ENCODE measurements at regions not wholly inside any gene's neighbourhood (a gene's known extent, or its start where the extent isn't known, plus 50 kb on each side); places are given as distances from the start of the nearest gene placed in this dataset.
"Not testable (repeated sequence)": the region's sequence is repeated elsewhere in the genome, so short reads cannot be mapped to it uniquely, and the experiment has no call there.

- no peak overlapping the region for H3K27ac Mint-ChIP-seq
- no peaks in the 10 kb centered on the region for H3K9me3 ChIP-seq (ENCODE audit: control insufficient read depth, low read length, poor library complexity, severe bottlenecking)
- ATAC-seq (no peak), DNase-seq (no peak)
- H3K27me3 Mint-ChIP-seq = no peaks in the 10 kb centered on the region
- no peaks in the 10 kb centered on the region for H3K4me1 Mint-ChIP-seq
- H3K4me3 Mint-ChIP-seq = no peak overlapping the region
- H3K36me3 Mint-ChIP-seq (ENCODE audit: low read depth) = no peaks in the 10 kb centered on the region
Observed at GRCh38 chr4:177177541-177178081, 132.1 kb upstream of the NEIL3 start.

- Mint-ChIP-seq H3K36me3 (ENCODE audit: low read depth) (no peaks in the 10 kb centered on the region), H3K27ac (no peak overlapping the region), H3K4me3 (no peak overlapping the region), H3K4me1 (no peaks in the 10 kb centered on the region), H3K27me3 (no peaks in the 10 kb centered on the region)
- DNase-seq (no peak), ATAC-seq (no peak)
- no peaks in the 10 kb centered on the region for H3K9me3 ChIP-seq (ENCODE audit: control insufficient read depth, low read length, poor library complexity, severe bottlenecking)
Observed at GRCh38 chr4:177178246-177178645, 131.4 kb upstream of the NEIL3 start.

- ATAC-seq = no peak
- H3K27me3 Mint-ChIP-seq = peaks cover 9% of the 10 kb centered on the region
- H3K27ac Mint-ChIP-seq = no peak overlapping the region
- no peaks in the 10 kb centered on the region for H3K36me3 Mint-ChIP-seq (ENCODE audit: low read depth)
- no peak for DNase-seq
- H3K4me1 Mint-ChIP-seq = no peaks in the 10 kb centered on the region
- H3K9me3 ChIP-seq (ENCODE audit: control insufficient read depth, low read length, poor library complexity, severe bottlenecking) = no peaks in the 10 kb centered on the region
- H3K4me3 Mint-ChIP-seq = no peak overlapping the region
Observed at GRCh38 chr4:177182166-177182565, 127.5 kb upstream of the NEIL3 start.

- H3K27ac Mint-ChIP-seq = no peak overlapping the region
- no peak for DNase-seq
- H3K9me3 ChIP-seq (ENCODE audit: control insufficient read depth, low read length, poor library complexity, severe bottlenecking) = no peaks in the 10 kb centered on the region
- no peaks in the 10 kb centered on the region for H3K36me3 Mint-ChIP-seq (ENCODE audit: low read depth)
- no peak for ATAC-seq
- H3K4me1 Mint-ChIP-seq = no peaks in the 10 kb centered on the region
- H3K27me3 Mint-ChIP-seq = peaks cover 9% of the 10 kb centered on the region
- no peak overlapping the region for H3K4me3 Mint-ChIP-seq
Observed at GRCh38 chr4:177182728-177183127, 126.9 kb upstream of the NEIL3 start.

DNA sequence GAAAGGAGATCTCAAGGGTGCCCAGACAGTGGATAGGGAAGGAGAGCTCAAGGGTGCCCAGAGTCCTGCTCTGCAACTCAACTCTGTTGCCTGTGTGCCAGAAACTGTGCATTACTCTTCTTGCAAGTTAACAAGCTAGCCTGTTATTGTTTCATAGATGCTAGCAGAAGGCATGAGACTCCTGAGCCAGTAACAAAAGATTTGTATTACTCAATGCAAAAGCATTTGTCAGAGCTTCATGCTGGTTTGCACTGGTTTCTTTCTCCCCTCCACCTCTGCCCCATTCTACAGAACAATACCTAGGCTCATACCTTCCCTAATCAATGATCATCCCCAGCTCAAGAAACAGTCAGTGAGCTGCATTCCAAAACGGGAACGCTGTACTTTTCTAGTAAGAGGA lies 124.5 kb upstream of the NEIL3 start:
- H3K4me1 Mint-ChIP-seq = no peaks in the 10 kb centered on the region
- no peak overlapping the region for H3K4me3 Mint-ChIP-seq

GRCh38 chr4:177185579-177185978 lies 124.1 kb upstream of the NEIL3 start:
- H3K9me3 ChIP-seq (ENCODE audit: control insufficient read depth, low read length, poor library complexity, severe bottlenecking) = no peaks in the 10 kb centered on the region
- H3K27ac Mint-ChIP-seq = no peak overlapping the region
- peaks cover 9% of the 10 kb centered on the region for H3K27me3 Mint-ChIP-seq
- H3K4me1 Mint-ChIP-seq = no peaks in the 10 kb centered on the region
- H3K4me3 Mint-ChIP-seq = no peak overlapping the region
- DNase-seq (no peak), ATAC-seq (no peak)
- no peaks in the 10 kb centered on the region for H3K36me3 Mint-ChIP-seq (ENCODE audit: low read depth)

More for the DNA sequence above, 124.5 kb upstream of the NEIL3 start:
- no peaks in the 10 kb centered on the region for H3K9me3 ChIP-seq (ENCODE audit: control insufficient read depth, low read length, poor library complexity, severe bottlenecking)
- DNase-seq (no peak), ATAC-seq (no peak)
- Mint-ChIP-seq H3K27ac (no peak overlapping the region), H3K27me3 (peaks cover 9% of the 10 kb centered on the region), H3K36me3 (ENCODE audit: low read depth) (no peaks in the 10 kb centered on the region)

GRCh38 chr4:177187371-177187770 lies 122.3 kb upstream of the NEIL3 start:
- Mint-ChIP-seq H3K27me3 (peaks cover 22% of the 10 kb centered on the region), H3K36me3 (ENCODE audit: low read depth) (no peaks in the 10 kb centered on the region), H3K27ac (no peak overlapping the region), H3K4me3 (no peak overlapping the region), H3K4me1 (no peaks in the 10 kb centered on the region)
- H3K9me3 ChIP-seq (ENCODE audit: control insufficient read depth, low read length, poor library complexity, severe bottlenecking) = no peaks in the 10 kb centered on the region
- ATAC-seq = no peak
- DNase-seq = no peak

GRCh38 chr4:177190995-177191580 lies 118.6 kb upstream of the NEIL3 start:
- DNase-seq (no peak), ATAC-seq (no peak)
- Mint-ChIP-seq H3K36me3 (ENCODE audit: low read depth) (no peaks in the 10 kb centered on the region), H3K27ac (no peak overlapping the region), H3K4me3 (no peak overlapping the region), H3K27me3 (peaks cover 16% of the 10 kb centered on the region), H3K4me1 (no peaks in the 10 kb centered on the region)
- H3K9me3 ChIP-seq (ENCODE audit: control insufficient read depth, low read length, poor library complexity, severe bottlenecking) = no peaks in the 10 kb centered on the region

GRCh38 chr4:177191586-177191985 lies 118.1 kb upstream of the NEIL3 start:
- ATAC-seq = no peak
- no peak overlapping the region for H3K4me3 Mint-ChIP-seq
- no peaks in the 10 kb centered on the region for H3K36me3 Mint-ChIP-seq (ENCODE audit: low read depth)
- no peaks in the 10 kb centered on the region for H3K9me3 ChIP-seq (ENCODE audit: control insufficient read depth, low read length, poor library complexity, severe bottlenecking)
- H3K27me3 Mint-ChIP-seq = peaks cover 16% of the 10 kb centered on the region
- no peaks in the 10 kb centered on the region for H3K4me1 Mint-ChIP-seq
- H3K27ac Mint-ChIP-seq = no peak overlapping the region
- no peak for DNase-seq

DNA sequence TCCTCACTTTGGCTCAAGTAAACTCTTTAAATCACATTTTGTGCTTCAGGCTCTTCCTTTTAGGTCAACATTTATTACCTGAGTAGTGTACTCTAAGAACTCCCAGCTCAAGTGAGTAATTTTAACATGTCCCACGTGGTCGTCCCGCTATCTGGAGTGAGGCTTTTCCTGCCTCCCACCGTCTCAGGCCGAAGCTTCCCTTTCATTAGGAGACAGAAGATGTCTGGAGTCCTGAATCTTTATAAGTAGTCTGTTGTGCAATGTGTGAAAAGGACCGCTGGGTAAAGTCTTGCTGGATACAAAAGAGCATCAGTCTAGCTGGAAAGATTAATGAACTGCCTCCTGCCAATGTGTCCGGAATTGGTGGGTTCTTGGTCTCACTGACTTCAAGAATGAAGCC lies 117.7 kb upstream of the NEIL3 start:
- no peaks in the 10 kb centered on the region for H3K9me3 ChIP-seq (ENCODE audit: control insufficient read depth, low read length, poor library complexity, severe bottlenecking)
- Mint-ChIP-seq H3K4me1 (no peaks in the 10 kb centered on the region), H3K4me3 (no peak overlapping the region), H3K27me3 (peaks cover 16% of the 10 kb centered on the region), H3K36me3 (ENCODE audit: low read depth) (no peaks in the 10 kb centered on the region), H3K27ac (no peak overlapping the region)
- ATAC-seq (no peak), DNase-seq (no peak)

DNA sequence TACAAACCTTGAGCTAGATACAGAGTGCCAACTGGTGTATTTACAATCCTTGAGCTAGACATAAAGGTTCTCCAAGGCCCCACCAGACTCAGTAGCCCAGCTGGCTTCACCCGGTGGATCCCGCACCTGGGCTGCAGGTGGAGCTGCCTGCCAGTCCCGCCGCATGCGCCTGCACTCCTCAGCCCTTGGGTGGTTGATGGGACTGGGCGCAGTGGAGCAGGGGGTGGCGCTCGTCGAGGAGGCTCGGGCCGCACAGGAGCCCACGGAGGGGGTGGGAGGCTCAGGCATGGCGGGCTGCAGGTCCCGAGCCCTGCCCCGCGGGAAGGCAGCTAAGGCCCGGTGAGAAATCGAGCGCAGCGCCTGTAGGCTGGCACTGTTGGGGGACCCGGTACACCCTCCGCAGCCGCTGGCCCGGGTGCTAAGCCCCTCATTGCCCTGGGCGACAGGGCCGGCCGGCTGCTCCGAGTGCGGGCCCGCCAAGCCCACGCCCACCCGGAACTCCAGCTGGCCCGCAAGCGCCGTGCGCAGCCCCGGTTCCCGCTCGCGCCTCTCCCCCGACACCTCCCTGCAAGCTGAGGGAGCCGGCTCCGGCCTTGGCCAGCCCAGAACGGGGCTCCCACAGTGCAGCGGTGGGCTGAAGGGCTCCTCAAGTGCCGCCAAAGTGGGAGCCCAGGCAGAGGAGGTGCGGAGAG lies 116.5 kb upstream of the NEIL3 start:
- not testable (repeated sequence) for H3K4me3 Mint-ChIP-seq; H3K36me3 Mint-ChIP-seq (ENCODE audit: low read depth); H3K27ac Mint-ChIP-seq; ATAC-seq; DNase-seq; H3K4me1 Mint-ChIP-seq; H3K9me3 ChIP-seq (ENCODE audit: control insufficient read depth, low read length, poor library complexity, severe bottlenecking)
- H3K27me3 Mint-ChIP-seq = peaks cover 16% of the 10 kb centered on the region

- peaks cover 16% of the 10 kb centered on the region for H3K27me3 Mint-ChIP-seq
- no peak overlapping the region for H3K4me3 Mint-ChIP-seq
- no peaks in the 10 kb centered on the region for H3K36me3 Mint-ChIP-seq (ENCODE audit: low read depth)
- no peaks in the 10 kb centered on the region for H3K4me1 Mint-ChIP-seq
- no peak overlapping the region for H3K27ac Mint-ChIP-seq
- DNase-seq (no peak), ATAC-seq (no peak)
- H3K9me3 ChIP-seq (ENCODE audit: control insufficient read depth, low read length, poor library complexity, severe bottlenecking) = no peaks in the 10 kb centered on the region
Observed at GRCh38 chr4:177194906-177195305, 114.8 kb upstream of the NEIL3 start.

DNA sequence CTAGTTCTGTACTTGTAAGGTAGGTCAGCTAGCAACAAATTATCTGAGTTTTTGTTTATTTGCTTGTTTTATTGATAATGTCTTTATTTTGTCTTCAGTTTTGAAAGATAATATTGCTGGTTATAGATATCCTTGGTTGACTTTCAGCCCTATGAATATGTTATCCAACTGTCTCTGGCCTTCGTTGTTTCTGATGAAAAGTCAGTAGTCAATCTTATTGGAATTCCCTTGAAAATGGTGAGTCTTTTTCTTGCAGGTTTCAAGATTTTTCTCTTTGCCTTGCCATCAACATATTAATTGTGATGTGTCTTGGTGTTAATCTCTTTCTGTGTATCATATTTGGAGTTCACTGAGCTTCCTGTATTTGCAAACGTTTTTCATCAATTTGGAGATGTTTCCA lies 113.1 kb upstream of the NEIL3 start:
- H3K4me3 Mint-ChIP-seq = no peak overlapping the region
- H3K9me3 ChIP-seq (ENCODE audit: control insufficient read depth, low read length, poor library complexity, severe bottlenecking) = no peaks in the 10 kb centered on the region
- peaks cover 9% of the 10 kb centered on the region for H3K27me3 Mint-ChIP-seq
- H3K36me3 Mint-ChIP-seq (ENCODE audit: low read depth) = no peaks in the 10 kb centered on the region
- no peak overlapping the region for H3K27ac Mint-ChIP-seq
- DNase-seq (no peak), ATAC-seq (no peak)
- no peaks in the 10 kb centered on the region for H3K4me1 Mint-ChIP-seq

DNA sequence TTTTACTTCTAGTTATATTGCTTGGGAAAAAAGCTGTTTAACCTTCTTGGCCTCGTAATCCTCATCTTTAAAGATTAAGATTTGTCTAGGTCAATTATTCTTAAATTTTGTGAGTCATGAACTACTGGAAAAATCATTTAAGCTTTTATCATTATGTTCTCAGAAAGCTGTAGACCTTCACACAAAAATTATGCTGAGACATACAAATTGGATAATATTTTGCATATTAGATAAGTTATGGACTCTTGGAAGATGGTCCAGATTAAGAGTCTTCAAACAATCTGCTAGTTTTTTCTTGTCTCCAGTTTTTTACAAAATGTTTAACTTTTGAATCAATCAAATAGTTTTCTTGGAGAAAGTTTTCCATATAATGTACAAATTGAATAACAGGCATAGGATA lies 108.1 kb upstream of the NEIL3 start:
- ATAC-seq (no peak), DNase-seq (no peak)
- Mint-ChIP-seq H3K4me1 (no peaks in the 10 kb centered on the region), H3K36me3 (ENCODE audit: low read depth) (no peaks in the 10 kb centered on the region), H3K27me3 (no peaks in the 10 kb centered on the region), H3K27ac (no peak overlapping the region), H3K4me3 (no peak overlapping the region)
- no peaks in the 10 kb centered on the region for H3K9me3 ChIP-seq (ENCODE audit: control insufficient read depth, low read length, poor library complexity, severe bottlenecking)
